WERI-Rb-1 (cell line): ENCODE measurements at regions not wholly inside any gene's neighbourhood (a gene's known extent, or its start where the extent isn't known, plus 50 kb on each side); places are given as distances from the start of the nearest gene placed in this dataset.

Experiments used
- DNase-seq: peaks from one replicate; pipeline ENCODE4 v3.0.0-alpha.2; 2020
- H3K27ac ChIP-seq: fragments of 250-450 bp; sonication (Bioruptor Pico); 2 replicates; pipeline ENCODE4 v1.5.1; 2020; ENCODE audit warnings: mild to moderate bottlenecking, moderate library complexity
- H3K27me3 ChIP-seq: fragments of 250-450 bp; sonication (Bioruptor Pico); 2 replicates; pipeline ENCODE4 v1.5.1; 2021; ENCODE audit warnings: mild to moderate bottlenecking, low read depth, moderate library complexity; ENCODE audit not compliant: insufficient read depth, severe bottlenecking
- H3K36me3 ChIP-seq: fragments of 250-450 bp; sonication (Bioruptor Pico); 2 replicates; pipeline ENCODE4 v1.5.1; 2020; ENCODE audit warnings: mild to moderate bottlenecking, moderate library complexity
- H3K4me3 ChIP-seq: 2 replicates; pipeline ENCODE4 v1.5.1; 2011; ENCODE audit warnings: low read depth, mild to moderate bottlenecking, control low read depth, low read length
- H3K9me3 ChIP-seq: fragments of 250-450 bp; sonication (Bioruptor Pico); 2 replicates; pipeline ENCODE4 v1.5.1; 2021; ENCODE audit warnings: mild to moderate bottlenecking, moderate library complexity; ENCODE audit not compliant: severe bottlenecking
- TF ChIP-seq, protein P1 (sequence below): IDR thresholded peaks from 2 replicates; pipeline ENCODE4 v1.5.1; 2011; ENCODE audit warnings: low read depth, mild to moderate bottlenecking, control low read depth, inconsistent platforms, low read length

DNA sequence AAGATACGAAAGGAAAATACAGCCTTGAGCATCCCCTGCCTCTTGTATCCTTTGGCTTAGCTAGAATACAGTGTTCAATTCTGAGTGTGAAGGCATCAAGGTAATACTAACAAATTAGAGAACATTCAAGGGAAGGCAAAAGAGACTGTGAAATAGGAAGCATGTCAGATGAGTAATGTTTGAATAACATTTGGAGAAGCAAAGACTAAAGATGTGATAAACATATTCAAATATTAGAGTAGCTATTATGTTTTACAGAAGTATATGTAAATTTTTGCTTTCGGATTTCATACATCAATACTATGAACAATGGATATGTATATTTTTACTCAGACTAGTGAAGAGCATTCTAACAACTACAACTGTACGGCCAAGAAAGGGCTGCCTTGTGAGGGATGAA lies 161.7 kb upstream of the FN1 start:
- Histone ChIP-seq H3K36me3 (no peaks in the 10 kb centered on the region), H3K27me3 (no peaks in the 10 kb centered on the region), H3K27ac (no peak overlapping the region), H3K9me3 (no peaks in the 10 kb centered on the region), H3K4me3 (no peak overlapping the region)
- TF ChIP-seq, protein P1, sequence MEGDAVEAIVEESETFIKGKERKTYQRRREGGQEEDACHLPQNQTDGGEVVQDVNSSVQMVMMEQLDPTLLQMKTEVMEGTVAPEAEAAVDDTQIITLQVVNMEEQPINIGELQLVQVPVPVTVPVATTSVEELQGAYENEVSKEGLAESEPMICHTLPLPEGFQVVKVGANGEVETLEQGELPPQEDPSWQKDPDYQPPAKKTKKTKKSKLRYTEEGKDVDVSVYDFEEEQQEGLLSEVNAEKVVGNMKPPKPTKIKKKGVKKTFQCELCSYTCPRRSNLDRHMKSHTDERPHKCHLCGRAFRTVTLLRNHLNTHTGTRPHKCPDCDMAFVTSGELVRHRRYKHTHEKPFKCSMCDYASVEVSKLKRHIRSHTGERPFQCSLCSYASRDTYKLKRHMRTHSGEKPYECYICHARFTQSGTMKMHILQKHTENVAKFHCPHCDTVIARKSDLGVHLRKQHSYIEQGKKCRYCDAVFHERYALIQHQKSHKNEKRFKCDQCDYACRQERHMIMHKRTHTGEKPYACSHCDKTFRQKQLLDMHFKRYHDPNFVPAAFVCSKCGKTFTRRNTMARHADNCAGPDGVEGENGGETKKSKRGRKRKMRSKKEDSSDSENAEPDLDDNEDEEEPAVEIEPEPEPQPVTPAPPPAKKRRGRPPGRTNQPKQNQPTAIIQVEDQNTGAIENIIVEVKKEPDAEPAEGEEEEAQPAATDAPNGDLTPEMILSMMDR = no peak
- no peak for DNase-seq

DNA sequence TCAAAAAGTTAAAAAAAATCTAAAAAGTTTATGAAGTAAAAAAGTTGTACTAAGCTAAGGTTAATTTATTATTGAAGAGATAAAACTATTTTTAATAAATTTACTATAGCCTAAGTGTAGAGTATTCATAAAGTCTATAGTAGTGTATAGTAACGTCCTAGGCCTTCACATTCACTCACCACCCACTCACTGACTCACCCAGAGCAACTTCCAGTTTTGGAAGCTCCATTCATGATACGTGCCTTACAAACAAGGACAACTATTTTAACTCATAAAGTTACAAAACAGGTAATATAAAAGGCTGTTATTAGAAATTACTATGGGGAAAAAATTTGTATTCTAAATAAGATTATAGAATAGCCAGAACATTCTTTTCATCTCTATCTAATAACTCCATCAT lies 158.9 kb upstream of the FN1 start:
- Histone ChIP-seq H3K9me3 (no peaks in the 10 kb centered on the region), H3K27me3 (no peaks in the 10 kb centered on the region), H3K27ac (no peak overlapping the region), H3K36me3 (no peaks in the 10 kb centered on the region), H3K4me3 (no peak overlapping the region)
- TF ChIP-seq, protein P1 = no peak
- no peak for DNase-seq

DNA sequence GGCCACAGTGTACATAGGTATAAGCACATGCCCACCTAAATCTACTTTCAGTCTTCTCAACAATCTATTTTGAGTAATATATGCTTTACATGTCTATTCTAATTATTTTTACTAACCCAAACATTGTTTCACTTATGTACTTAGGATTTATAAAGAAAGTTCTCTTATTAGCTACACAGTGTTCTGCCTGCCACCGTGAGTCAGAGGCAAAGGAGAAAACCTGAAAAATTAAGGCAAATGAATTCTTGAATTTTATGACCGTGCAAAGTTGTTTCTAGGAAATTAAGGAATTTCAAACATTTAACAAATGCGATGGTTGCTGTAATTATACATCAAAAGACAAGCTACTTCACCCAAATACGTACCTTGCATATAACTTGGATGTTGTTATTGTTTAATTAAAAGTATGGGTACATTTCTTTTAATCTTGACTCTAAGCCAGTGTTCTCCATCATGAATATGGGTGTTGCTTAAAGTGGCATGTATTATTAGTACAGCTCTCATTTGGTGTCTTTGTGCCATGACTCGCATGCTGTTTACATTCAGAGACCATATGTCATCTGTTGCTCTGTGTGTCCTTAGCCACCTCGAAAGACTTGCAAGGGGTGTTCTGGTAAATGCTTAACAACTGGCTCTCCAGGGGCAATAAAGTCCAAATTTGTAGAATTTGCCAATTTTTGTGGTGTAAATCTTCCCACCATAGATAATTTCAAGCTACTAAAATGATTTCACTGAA lies 154.3 kb upstream of the FN1 start:
- no peaks in the 10 kb centered on the region for H3K9me3 ChIP-seq
- H3K36me3 ChIP-seq = no peaks in the 10 kb centered on the region
- TF ChIP-seq, protein P1 = no peak
- H3K27me3 ChIP-seq = no peaks in the 10 kb centered on the region
- no peak overlapping the region for H3K4me3 ChIP-seq
- H3K27ac ChIP-seq = no peak overlapping the region
- no peak for DNase-seq

DNA sequence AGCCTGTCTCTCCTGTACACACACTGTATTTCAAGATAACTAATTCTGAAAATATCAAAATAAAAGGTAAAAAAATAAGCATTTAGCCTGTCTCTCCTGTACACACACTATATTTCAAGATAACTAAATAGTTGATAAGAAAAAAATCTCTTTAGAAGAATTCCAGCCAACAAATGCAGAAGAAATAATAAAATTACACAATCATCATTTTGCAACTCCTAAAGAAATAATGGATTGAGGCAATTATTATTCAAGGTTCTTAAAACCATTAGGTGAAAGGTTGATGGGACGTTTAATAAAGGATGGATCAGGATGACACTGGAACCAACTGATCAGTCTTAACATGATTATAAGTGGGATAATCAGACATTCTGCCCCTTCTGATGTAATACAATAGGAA lies 148.0 kb upstream of the FN1 start:
- H3K9me3 ChIP-seq = no peaks in the 10 kb centered on the region
- no peak overlapping the region for H3K4me3 ChIP-seq
- H3K36me3 ChIP-seq = no peaks in the 10 kb centered on the region
- no peak overlapping the region for H3K27ac ChIP-seq
- DNase-seq = no peak
- TF ChIP-seq, protein P1 = no peak
- H3K27me3 ChIP-seq = no peaks in the 10 kb centered on the region

DNA sequence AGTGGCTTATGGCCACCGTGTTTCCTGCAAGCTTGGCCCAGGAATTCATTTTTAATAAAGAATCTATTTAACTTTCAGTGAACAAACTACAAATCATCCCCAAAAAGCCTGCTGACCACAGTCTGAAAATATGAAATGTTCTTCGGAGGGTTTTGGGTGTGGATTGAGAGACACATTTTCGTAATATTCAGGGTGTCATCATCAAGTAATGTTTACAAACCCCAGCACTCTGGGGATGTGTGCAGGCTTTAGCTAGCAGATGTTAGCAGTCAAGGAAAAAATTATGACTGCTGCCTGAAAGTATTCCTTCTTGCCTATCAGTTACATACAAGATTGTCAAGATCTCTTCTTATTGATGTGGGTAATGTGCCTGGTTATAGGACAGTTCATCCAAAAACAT lies 143.9 kb upstream of the FN1 start:
- Histone ChIP-seq H3K27ac (no peak overlapping the region), H3K9me3 (no peaks in the 10 kb centered on the region), H3K36me3 (no peaks in the 10 kb centered on the region), H3K27me3 (no peaks in the 10 kb centered on the region), H3K4me3 (no peak overlapping the region)
- TF ChIP-seq, protein P1 = no peak
- DNase-seq = no peak

DNA sequence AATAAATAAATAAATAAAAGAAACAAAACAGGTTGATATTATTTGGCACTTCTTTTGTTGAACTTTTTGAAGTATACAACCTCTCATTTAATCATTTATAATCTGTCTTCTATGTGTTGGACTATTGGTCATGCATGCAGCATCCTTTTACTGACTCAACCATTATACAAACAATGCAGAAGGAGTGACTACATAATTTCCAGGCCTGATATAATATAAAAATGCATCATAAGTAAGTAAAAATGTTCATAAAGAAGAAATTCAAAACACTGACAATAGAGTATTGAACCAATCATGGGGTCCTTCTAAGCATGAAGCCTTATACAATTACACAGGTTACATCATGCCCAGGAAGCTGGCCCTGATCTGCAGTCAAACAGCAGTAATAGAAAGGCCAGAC lies 141.5 kb upstream of the FN1 start:
- Histone ChIP-seq H3K9me3 (no peaks in the 10 kb centered on the region), H3K36me3 (no peaks in the 10 kb centered on the region), H3K27me3 (no peaks in the 10 kb centered on the region), H3K27ac (no peak overlapping the region), H3K4me3 (no peak overlapping the region)
- DNase-seq = no peak
- TF ChIP-seq, protein P1 = no peak
